ENCODE measurements at regions not wholly inside any gene's neighbourhood (a gene's known extent, or its start where the extent isn't known, plus 50 kb on each side); places are given as distances from the start of the nearest gene placed in this dataset.

- no peak for TF ChIP-seq ZNF274 (IDR thresholded peaks at IDR 0.05; ENCODE audit: low read depth, low read length)
- peak overlapping the region; percentile 25; the same call in 1 of the 2 replicates for H3K4me3 ChIP-seq (ENCODE audit: low read length)
These were observed 1301.5 kb upstream of the SORCS1 start for GRCh38 chr10:108465871-108466641.

GRCh38 chr10:108462005-108462404 is 1297.5 kb upstream of the SORCS1 start:
- no peak overlapping the region for H3K4me3 ChIP-seq (ENCODE audit: low read length)
- TF ChIP-seq ZNF274 (IDR thresholded peaks at IDR 0.05; ENCODE audit: low read depth, low read length), result no peak

GRCh38 chr10:108454793-108455192 is 1290.3 kb upstream of the SORCS1 start:
- no peak for TF ChIP-seq ZNF274 (IDR thresholded peaks at IDR 0.05; ENCODE audit: low read depth, low read length)
- no peak overlapping the region for H3K4me3 ChIP-seq (ENCODE audit: low read length)

GRCh38 chr10:108454224-108454623 is 1289.7 kb upstream of the SORCS1 start:
- no peak for TF ChIP-seq ZNF274 (IDR thresholded peaks at IDR 0.05; ENCODE audit: low read depth, low read length)
- no peak overlapping the region for H3K4me3 ChIP-seq (ENCODE audit: low read length)

GRCh38 chr10:108453166-108453565 is 1288.7 kb upstream of the SORCS1 start:
- TF ChIP-seq ZNF274 (IDR thresholded peaks at IDR 0.05; ENCODE audit: low read depth, low read length), result no peak
- H3K4me3 ChIP-seq (ENCODE audit: low read length), result no peak overlapping the region

GRCh38 chr10:108452533-108452932 is 1288.0 kb upstream of the SORCS1 start:
- H3K4me3 ChIP-seq (ENCODE audit: low read length), result no peak overlapping the region
- no peak for TF ChIP-seq ZNF274 (IDR thresholded peaks at IDR 0.05; ENCODE audit: low read depth, low read length)

GRCh38 chr10:108450280-108450679 is 1285.8 kb upstream of the SORCS1 start:
- H3K4me3 ChIP-seq (ENCODE audit: low read length), result no peak overlapping the region
- no peak for TF ChIP-seq ZNF274 (IDR thresholded peaks at IDR 0.05; ENCODE audit: low read depth, low read length)

GRCh38 chr10:108445746-108446145 is 1281.2 kb upstream of the SORCS1 start:
- TF ChIP-seq ZNF274 (IDR thresholded peaks at IDR 0.05; ENCODE audit: low read depth, low read length), result no peak
- no peak overlapping the region for H3K4me3 ChIP-seq (ENCODE audit: low read length)

GRCh38 chr10:108443636-108444035 is 1279.1 kb upstream of the SORCS1 start:
- no peak overlapping the region for H3K4me3 ChIP-seq (ENCODE audit: low read length)
- no peak for TF ChIP-seq ZNF274 (IDR thresholded peaks at IDR 0.05; ENCODE audit: low read depth, low read length)

- H3K4me3 ChIP-seq (ENCODE audit: low read length), result no peak overlapping the region
- no peak for TF ChIP-seq ZNF274 (IDR thresholded peaks at IDR 0.05; ENCODE audit: low read depth, low read length)
These were observed 1274.9 kb upstream of the SORCS1 start for GRCh38 chr10:108439397-108439796.

- H3K4me3 ChIP-seq (ENCODE audit: low read length), result no peak overlapping the region
- TF ChIP-seq ZNF274 (IDR thresholded peaks at IDR 0.05; ENCODE audit: low read depth, low read length), result no peak
These were observed 1271.6 kb upstream of the SORCS1 start for GRCh38 chr10:108436096-108436495.

- H3K4me3 ChIP-seq (ENCODE audit: low read length), result no peak overlapping the region
- TF ChIP-seq ZNF274 (IDR thresholded peaks at IDR 0.05; ENCODE audit: low read depth, low read length), result no peak
These were observed 1270.2 kb upstream of the SORCS1 start for GRCh38 chr10:108434559-108435252.

- no peak overlapping the region for H3K4me3 ChIP-seq (ENCODE audit: low read length)
- no peak for TF ChIP-seq ZNF274 (IDR thresholded peaks at IDR 0.05; ENCODE audit: low read depth, low read length)
These were observed 1262.6 kb upstream of the SORCS1 start for GRCh38 chr10:108427146-108427545.

GRCh38 chr10:108425283-108425964 is 1260.9 kb upstream of the SORCS1 start:
- no peak for TF ChIP-seq ZNF274 (IDR thresholded peaks at IDR 0.05; ENCODE audit: low read depth, low read length)

GRCh38 chr10:108424656-108425055 is 1260.2 kb upstream of the SORCS1 start:
- no peak overlapping the region for H3K4me3 ChIP-seq (ENCODE audit: low read length)
- no peak for TF ChIP-seq ZNF274 (IDR thresholded peaks at IDR 0.05; ENCODE audit: low read depth, low read length)

More at GRCh38 chr10:108425283-108425964, 1260.9 kb upstream of the SORCS1 start:
- H3K4me3 ChIP-seq (ENCODE audit: low read length), result no peak overlapping the region

Measured in GM08714 (cell line).